CMK (cell line): ENCODE measurements at regions not wholly inside any gene's neighbourhood (a gene's known extent, or its start where the extent isn't known, plus 50 kb on each side); places are given as distances from the start of the nearest gene placed in this dataset.
A peak's percentile ranks its signal among the peaks of the same experiment; 100 is the strongest.

Experiments used
- DNase-seq: peaks from one replicate; pipeline ENCODE4 v3.0.0-alpha.2; 2010; ENCODE audit warnings: low read depth

- DNase-seq: no peak
These were observed 103.5 kb upstream of the TNRC6C start for GRCh38 chr17:77854759-77855745.

- no peak for DNase-seq
These were observed 101.8 kb upstream of the TNRC6C start for GRCh38 chr17:77856551-77857305.

GRCh38 chr17:77857306-77857555, 101.3 kb upstream of the TNRC6C start:
- DNase-seq: no peak

- DNase-seq: no peak
These were observed 100.9 kb upstream of the TNRC6C start for GRCh38 chr17:77857613-77858012.

- no peak for DNase-seq
These were observed 100.0 kb upstream of the TNRC6C start for GRCh38 chr17:77858291-77859034.

GRCh38 chr17:77859035-77859810, 99.3 kb upstream of the TNRC6C start:
- DNase-seq: no peak

GRCh38 chr17:77861133-77861695, 97.3 kb upstream of the TNRC6C start:
- no peak for DNase-seq

GRCh38 chr17:77861981-77862645, 96.4 kb upstream of the TNRC6C start:
- DNase-seq: no peak

GRCh38 chr17:77862890-77863813, 95.4 kb upstream of the TNRC6C start:
- DNase-seq: no peak

- peak; percentile 76 for DNase-seq
These were observed 94.7 kb upstream of the TNRC6C start for GRCh38 chr17:77863814-77864161.

GRCh38 chr17:77864234-77865111, 94.0 kb upstream of the TNRC6C start:
- no peak for DNase-seq

- DNase-seq: no peak
These were observed 93.3 kb upstream of the TNRC6C start for GRCh38 chr17:77865112-77865611.

- no peak for DNase-seq
These were observed 92.8 kb upstream of the TNRC6C start for GRCh38 chr17:77865716-77866115.

GRCh38 chr17:77867308-77867781, 91.2 kb upstream of the TNRC6C start:
- no peak for DNase-seq

- no peak for DNase-seq
These were observed 90.4 kb upstream of the TNRC6C start for GRCh38 chr17:77867976-77868713.

GRCh38 chr17:77869041-77869599, 89.4 kb upstream of the TNRC6C start:
- no peak for DNase-seq

GRCh38 chr17:77869665-77870132, 88.8 kb upstream of the TNRC6C start:
- DNase-seq: no peak
